ENCODE measurements at regions not wholly inside any gene's neighbourhood (a gene's known extent, or its start where the extent isn't known, plus 50 kb on each side); places are given as distances from the start of the nearest gene placed in this dataset.
"Not testable (repeated sequence)": the region's sequence is repeated elsewhere in the genome, so short reads cannot be mapped to it uniquely, and the experiment has no call there.

- ATAC-seq, result no peak
- intact Hi-C loops (cut with DNase I), result loop anchor here in 7 of 10 donors (5.0 to 10.0 kb wide), 3 partner anchors 50 to 412 kb away; no protein-coding TSS in a partner anchor
- WGBS, 2 donors, result 77 to 78% methylated on average over 1 of the region's 1 CpG
- Histone ChIP-seq H3K4me1 (peaks cover 0 to 4% (median 0%) of the 10 kb centered on the region in 9 donors), H3K4me3 (no peak overlapping the region), H3K9me3 (peaks cover 0 to 18% (median 0%) of the 10 kb centered on the region in 11 donors), H3K36me3 (no peaks in the 10 kb centered on the region), H3K27me3 (peaks cover 0 to 29% (median 18%) of the 10 kb centered on the region in 7 donors), H3K27ac (no peak overlapping the region)
- no peak for TF ChIP-seq CTCF (IDR thresholded peaks at IDR 0.05)
- DNase-seq, result no peak
Measured at GRCh38 chr9:124122321-124122720, 110.8 kb downstream of the LHX2 start.

- H3K36me3 ChIP-seq, result no peaks in the 10 kb centered on the region
- no peak overlapping the region for H3K4me3 ChIP-seq
- TF ChIP-seq CTCF (IDR thresholded peaks at IDR 0.05), result peak in 2 of 9 donors; percentile 15 to 18
- peaks cover 0 to 16% (median 0%) of the 10 kb centered on the region in 11 donors for H3K9me3 ChIP-seq
- intact Hi-C loops (cut with DNase I), result loop anchor here in 7 of 10 donors (5.0 to 10.0 kb wide), 3 partner anchors 49 to 412 kb away; no protein-coding TSS in a partner anchor
- DNase-seq (no peak), ATAC-seq (peak in 1 of 8 donors; percentile 19)
- H3K27ac ChIP-seq, result no peak overlapping the region
- peaks cover 0 to 23% (median 18%) of the 10 kb centered on the region in 7 donors for H3K27me3 ChIP-seq
- 73 to 78% methylated on average over 3 of the region's 3 CpGs for WGBS, 2 donors
- H3K4me1 ChIP-seq, result peaks cover 0 to 4% (median 0%) of the 10 kb centered on the region in 9 donors
Measured at GRCh38 chr9:124122813-124123462, 111.4 kb downstream of the LHX2 start.

GRCh38 chr9:124123621-124124020, 112.1 kb downstream of the LHX2 start:
- Histone ChIP-seq H3K9me3 (peaks cover 0 to 16% (median 0%) of the 10 kb centered on the region in 11 donors), H3K27me3 (peaks cover 0 to 23% (median 18%) of the 10 kb centered on the region in 7 donors)
- H3K27ac ChIP-seq, DNase-seq, H3K36me3 ChIP-seq, ATAC-seq, H3K4me3 ChIP-seq, H3K4me1 ChIP-seq: not testable (repeated sequence)
- WGBS, 2 donors, result 84 to 96% methylated on average over 1 of the region's 1 CpG
- intact Hi-C loops (cut with DNase I), result loop anchor here in 7 of 10 donors (2.0 to 10.0 kb wide), 4 partner anchors 49 to 411 kb away; no protein-coding TSS in a partner anchor

GRCh38 chr9:124124729-124125650, 113.4 kb downstream of the LHX2 start:
- DNase-seq (no peak), ATAC-seq (peak in 1 of 8 donors; percentile 53)
- Histone ChIP-seq H3K4me3 (no peak overlapping the region), H3K36me3 (no peaks in the 10 kb centered on the region), H3K27me3 (peaks cover 0 to 18% (median 14%) of the 10 kb centered on the region in 7 donors), H3K27ac (no peak overlapping the region), H3K9me3 (peaks cover 0 to 16% (median 0%) of the 10 kb centered on the region in 11 donors), H3K4me1 (peaks cover 0 to 4% (median 0%) of the 10 kb centered on the region in 9 donors)
- intact Hi-C loops (cut with DNase I), result loop anchor here in 8 of 10 donors (2.0 to 10.0 kb wide), 6 partner anchors 47 to 412 kb away; no protein-coding TSS in a partner anchor
- WGBS, 2 donors, result 81 to 83% methylated on average over 19 of the region's 19 CpGs
- TF ChIP-seq CTCF (IDR thresholded peaks at IDR 0.05), result no peak

Data from heart right ventricle (tissue), 16 donors.